22Rv1 (cell line): ENCODE measurements at regions not wholly inside any gene's neighbourhood (a gene's known extent, or its start where the extent isn't known, plus 50 kb on each side); places are given as distances from the start of the nearest gene placed in this dataset.

Source experiments
- ZFX ChIP-seq: fragments of 450-650 bp; IDR thresholded peaks from 2 replicates; pipeline ENCODE4 v1.6.1; 2017; ENCODE audit warnings: antibody characterized with exemption, borderline replicate concordance
- TF ChIP-seq, protein P1 (sequence below): fragments of 450-650 bp; IDR thresholded peaks from 2 replicates; pipeline ENCODE4 v1.5.1; 2017; ENCODE audit warnings: mild to moderate bottlenecking

DNA sequence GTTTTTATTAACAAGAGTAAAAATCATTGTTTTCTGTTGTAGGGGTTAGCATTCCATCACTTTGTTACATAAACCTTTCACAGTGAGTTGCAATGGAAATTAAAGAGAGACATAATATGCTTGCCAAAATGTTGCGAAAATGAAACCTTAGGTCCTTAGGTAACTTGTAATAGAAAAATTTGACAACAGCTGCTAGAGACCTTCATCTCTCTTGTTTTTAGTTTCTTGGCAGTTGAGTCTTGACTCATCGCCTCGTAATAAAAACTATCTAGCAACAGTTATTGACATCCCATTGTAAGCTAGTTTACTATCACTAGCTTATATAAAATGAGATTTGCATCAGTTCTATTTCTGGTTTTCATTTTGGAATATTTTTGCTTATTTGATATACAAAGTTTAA lies 179.0 kb upstream of the MMS22L start:
- TF ChIP-seq, protein P1, sequence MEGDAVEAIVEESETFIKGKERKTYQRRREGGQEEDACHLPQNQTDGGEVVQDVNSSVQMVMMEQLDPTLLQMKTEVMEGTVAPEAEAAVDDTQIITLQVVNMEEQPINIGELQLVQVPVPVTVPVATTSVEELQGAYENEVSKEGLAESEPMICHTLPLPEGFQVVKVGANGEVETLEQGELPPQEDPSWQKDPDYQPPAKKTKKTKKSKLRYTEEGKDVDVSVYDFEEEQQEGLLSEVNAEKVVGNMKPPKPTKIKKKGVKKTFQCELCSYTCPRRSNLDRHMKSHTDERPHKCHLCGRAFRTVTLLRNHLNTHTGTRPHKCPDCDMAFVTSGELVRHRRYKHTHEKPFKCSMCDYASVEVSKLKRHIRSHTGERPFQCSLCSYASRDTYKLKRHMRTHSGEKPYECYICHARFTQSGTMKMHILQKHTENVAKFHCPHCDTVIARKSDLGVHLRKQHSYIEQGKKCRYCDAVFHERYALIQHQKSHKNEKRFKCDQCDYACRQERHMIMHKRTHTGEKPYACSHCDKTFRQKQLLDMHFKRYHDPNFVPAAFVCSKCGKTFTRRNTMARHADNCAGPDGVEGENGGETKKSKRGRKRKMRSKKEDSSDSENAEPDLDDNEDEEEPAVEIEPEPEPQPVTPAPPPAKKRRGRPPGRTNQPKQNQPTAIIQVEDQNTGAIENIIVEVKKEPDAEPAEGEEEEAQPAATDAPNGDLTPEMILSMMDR = no peak
- no peak for TF ChIP-seq ZFX
